ENCODE measurements at regions not wholly inside any gene's neighbourhood (a gene's known extent, or its start where the extent isn't known, plus 50 kb on each side); places are given as distances from the start of the nearest gene placed in this dataset.

DNA sequence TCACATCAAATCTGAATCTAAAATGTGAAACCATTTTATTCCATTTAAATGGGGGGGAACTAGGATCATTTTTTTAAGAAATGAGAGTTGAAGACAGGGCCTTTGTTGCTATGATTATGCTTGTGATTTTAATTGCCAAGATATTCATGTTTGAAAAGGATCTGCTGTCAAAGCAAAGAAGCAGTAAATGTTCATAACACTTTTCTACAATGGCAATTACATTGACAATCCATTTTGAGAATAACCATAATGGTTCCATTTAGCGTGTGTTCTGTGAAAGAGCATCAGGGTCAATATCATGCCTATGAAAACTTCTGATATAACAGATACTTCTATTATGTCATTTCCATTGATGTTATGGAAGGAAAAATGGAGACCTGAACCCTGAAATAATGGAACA, 745.8 kb upstream of the SGO1 start:
- BruUV-seq (replicated peaks) = no TSS peak
- intact Hi-C loops (cut with micrococcal nuclease) (no loop called here), dilution Hi-C loops (cut with HindIII; ENCODE audit: low sequenced_read_pairs, unreplicated experiment) (no loop called here), in situ Hi-C loops (cut with MboI; ENCODE audit: low sequenced_read_pairs) (no loop called here)
- ChIA-PET CTCF (no interaction called here), POLR2A (ENCODE audit: unreplicated experiment) (no interaction called here)
- Histone ChIP-seq H3K14ac (replicated peaks; ENCODE audit: low read depth, low read length) (no peak overlapping the region), H3K4me3 (ENCODE audit: insufficient read depth, low read depth, low read length) (no peak overlapping the region), H3K27me3 (ENCODE audit: control insufficient read depth, insufficient read depth, low read length) (no peaks in the 10 kb centered on the region), H4K8ac (ENCODE audit: low read depth in 2 of 2, low read length in 2 of 2) (no peak overlapping the region), H3K4ac (ENCODE audit: low read depth, low read length) (no peak overlapping the region), H3K27ac (ENCODE audit: insufficient read depth, low read length) (no peak overlapping the region), H3K9me1 (ENCODE audit: insufficient read depth, low read length) (no peaks in the 10 kb centered on the region), H3K79me1 (ENCODE audit: low read depth in 1 of 2, low read length in 2 of 2) (no peaks in the 10 kb centered on the region), H3K9me3 (ENCODE audit: control insufficient read depth, insufficient read depth, low read length) (peaks cover 4% of the 10 kb centered on the region), H2AK5ac (ENCODE audit: low read depth, low read length) (no peak overlapping the region), H2BK120ac (ENCODE audit: low read depth, low read length) (no peak overlapping the region), H3K36me3 (ENCODE audit: control insufficient read depth, insufficient read depth, low read length) (no peaks in the 10 kb centered on the region), H3K23ac (ENCODE audit: low read depth, low read length) (no peak overlapping the region), H3K4me2 (ENCODE audit: low read depth, low read length) (no peak overlapping the region), H4K20me1 (ENCODE audit: insufficient read depth, low read length) (no peaks in the 10 kb centered on the region), H3K4me1 (ENCODE audit: control insufficient read depth, insufficient read depth, low read length) (no peaks in the 10 kb centered on the region), H4K91ac (ENCODE audit: insufficient read depth, low read depth, low read length) (no peak overlapping the region), H4K5ac (ENCODE audit: low read depth, low read length) (no peak overlapping the region), H2BK20ac (ENCODE audit: low read depth, low read length) (no peak overlapping the region), H2AFZ (replicated peaks; ENCODE audit: low read length, poor library complexity) (no peak overlapping the region), H2AK9ac (replicated peaks; ENCODE audit: low read depth, low read length, poor library complexity) (no peak overlapping the region), H2BK5ac (ENCODE audit: low read depth, low read length, poor library complexity, severe bottlenecking) (no peak overlapping the region), H3K56ac (ENCODE audit: extremely low read depth, insufficient read depth, low read length) (no peak overlapping the region), H3K9ac (ENCODE audit: low read depth, low read length) (no peak overlapping the region), H3K18ac (ENCODE audit: low read depth, low read length) (no peak overlapping the region), H2BK15ac (ENCODE audit: low read depth, low read length) (no peak overlapping the region)
- DNase-seq (no peak), ATAC-seq (ENCODE audit: low read depth) (no peak)
- TF ChIP-seq MAZ (IDR thresholded peaks at IDR 0.05; ENCODE audit: borderline replicate concordance, low read depth, low read length) (no peak), MXI1 (IDR thresholded peaks at IDR 0.05; ENCODE audit: borderline replicate concordance, low read depth, low read length) (no peak), NFE2L2 (IDR thresholded peaks at IDR 0.05; ENCODE audit: low read depth, low read length) (no peak), RCOR1 (IDR thresholded peaks at IDR 0.05; ENCODE audit: insufficient replicate concordance, low read length) (no peak), MAFK (IDR thresholded peaks at IDR 0.05; ENCODE audit: low read depth, low read length) (no peak)
- TF ChIP-seq, protein P1, sequence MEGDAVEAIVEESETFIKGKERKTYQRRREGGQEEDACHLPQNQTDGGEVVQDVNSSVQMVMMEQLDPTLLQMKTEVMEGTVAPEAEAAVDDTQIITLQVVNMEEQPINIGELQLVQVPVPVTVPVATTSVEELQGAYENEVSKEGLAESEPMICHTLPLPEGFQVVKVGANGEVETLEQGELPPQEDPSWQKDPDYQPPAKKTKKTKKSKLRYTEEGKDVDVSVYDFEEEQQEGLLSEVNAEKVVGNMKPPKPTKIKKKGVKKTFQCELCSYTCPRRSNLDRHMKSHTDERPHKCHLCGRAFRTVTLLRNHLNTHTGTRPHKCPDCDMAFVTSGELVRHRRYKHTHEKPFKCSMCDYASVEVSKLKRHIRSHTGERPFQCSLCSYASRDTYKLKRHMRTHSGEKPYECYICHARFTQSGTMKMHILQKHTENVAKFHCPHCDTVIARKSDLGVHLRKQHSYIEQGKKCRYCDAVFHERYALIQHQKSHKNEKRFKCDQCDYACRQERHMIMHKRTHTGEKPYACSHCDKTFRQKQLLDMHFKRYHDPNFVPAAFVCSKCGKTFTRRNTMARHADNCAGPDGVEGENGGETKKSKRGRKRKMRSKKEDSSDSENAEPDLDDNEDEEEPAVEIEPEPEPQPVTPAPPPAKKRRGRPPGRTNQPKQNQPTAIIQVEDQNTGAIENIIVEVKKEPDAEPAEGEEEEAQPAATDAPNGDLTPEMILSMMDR (conservative IDR thresholded peaks at IDR 0.05; ENCODE audit: low read depth, low read length) = no peak
- TF ChIP-seq, protein P2, sequence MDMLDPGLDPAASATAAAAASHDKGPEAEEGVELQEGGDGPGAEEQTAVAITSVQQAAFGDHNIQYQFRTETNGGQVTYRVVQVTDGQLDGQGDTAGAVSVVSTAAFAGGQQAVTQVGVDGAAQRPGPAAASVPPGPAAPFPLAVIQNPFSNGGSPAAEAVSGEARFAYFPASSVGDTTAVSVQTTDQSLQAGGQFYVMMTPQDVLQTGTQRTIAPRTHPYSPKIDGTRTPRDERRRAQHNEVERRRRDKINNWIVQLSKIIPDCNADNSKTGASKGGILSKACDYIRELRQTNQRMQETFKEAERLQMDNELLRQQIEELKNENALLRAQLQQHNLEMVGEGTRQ (IDR thresholded peaks at IDR 0.05; ENCODE audit: low read depth, low read length) = no peak
- no CpG with 5 or more reads among the region's 1 CpG for WGBS, 2 experiments (ENCODE audit: extremely low coverage in 2 of 2, insufficient read length in 1 of 2)
